Stomach (tissue), 8 donors: ENCODE measurements at regions not wholly inside any gene's neighbourhood (a gene's known extent, or its start where the extent isn't known, plus 50 kb on each side); places are given as distances from the start of the nearest gene placed in this dataset.

Source experiments
- DNase-seq, 2 donors: peaks; one replicate each; pipeline versions ENCODE4 v3.0.0 to v3.0.0-alpha.2; 2013 to 2019
- H3K27ac ChIP-seq, 5 donors: fragments of 200-600 bp in 4 of 5; sonication (generic) in 4 of 5; one replicate each; pipeline ENCODE4 v1.5.1; 2013 to 2019; ENCODE audit warnings: mild to moderate bottlenecking in 1 of 5, moderate library complexity in 1 of 5
- H3K27me3 ChIP-seq, 3 donors: fragments of 200-600 bp; sonication (generic); one replicate each; pipeline ENCODE4 v1.5.1; 2017 to 2019; ENCODE audit warnings: mixed run types in 1 of 3
- H3K36me3 ChIP-seq, 4 donors: fragments of 200-600 bp; sonication (generic); 1 replicate in 3 of 4; 2 replicates in 1 of 4; pipeline ENCODE4 v1.5.1; 2016 to 2019
- H3K4me1 ChIP-seq, 4 donors: fragments of 200-600 bp; sonication (generic); one replicate each; pipeline ENCODE4 v1.5.1; 2016 to 2019
- H3K4me3 ChIP-seq, 4 donors: fragments of 200-600 bp; sonication (generic) in 3 of 4; one replicate each; pipeline ENCODE4 v1.5.1; 2016 to 2019; ENCODE audit warnings: mild to moderate bottlenecking in 1 of 4
- H3K9me3 ChIP-seq, 4 donors: fragments of 200-600 bp; sonication (generic); one replicate each; pipeline ENCODE4 v1.5.1; 2016 to 2019
- EP300 ChIP-seq: sonication (generic); formaldehyde crosslinking; IDR thresholded peaks from one replicate; pipeline ENCODE4 v1.6.1; 2017; ENCODE audit warnings: antibody characterized with exemption
- POLR2A ChIP-seq, 4 donors: fragments of 450-650 bp; IDR thresholded peaks; one replicate each; pipeline ENCODE4 v1.6.1; 2016; ENCODE audit warnings: antibody characterized with exemption in 4 of 4, control low read depth in 2 of 4, mild to moderate bottlenecking in 1 of 4, moderate library complexity in 1 of 4
- POLR2AphosphoS5 ChIP-seq, 3 donors: sonication (generic); formaldehyde crosslinking; IDR thresholded peaks; one replicate each; pipeline ENCODE4 v1.6.1; 2016; ENCODE audit warnings: antibody characterized with exemption in 3 of 3
- WGBS, 5 donors: extraction: QIAGEN DNeasy Blood & Tissue Kit in 3 of 5; methylation state at CpG; one replicate each; pipeline versions ENCODE4 v1.1.5 to v1.1.7; 2013 to 2018; 5-methylcytosine and 5-hydroxymethylcytosine counted together
- intact Hi-C: fragments of 100-400 bp; cut with DNase I; formaldehyde crosslinking; loops from one replicate; pipeline ENCODE4 v1.15.1; 2023; ENCODE audit warnings: low total_unique reads
- TF ChIP-seq, protein P1 (sequence below), 7 experiments: fragments of 450-650 bp in 4 of 7; fragments of 200-600 bp in 3 of 7; sonication (generic) in 3 of 7; IDR thresholded peaks; one replicate each; pipeline ENCODE4 v1.5.1; 2016 to 2019; ENCODE audit warnings: antibody characterized with exemption in 7 of 7, control low read depth in 2 of 7, mild to moderate bottlenecking in 1 of 7
- donor health status: healthy with polysubstance abuse.
- donor health status: Bipolar disorder and iron deficiency.
- donor health status: healthy.

DNA sequence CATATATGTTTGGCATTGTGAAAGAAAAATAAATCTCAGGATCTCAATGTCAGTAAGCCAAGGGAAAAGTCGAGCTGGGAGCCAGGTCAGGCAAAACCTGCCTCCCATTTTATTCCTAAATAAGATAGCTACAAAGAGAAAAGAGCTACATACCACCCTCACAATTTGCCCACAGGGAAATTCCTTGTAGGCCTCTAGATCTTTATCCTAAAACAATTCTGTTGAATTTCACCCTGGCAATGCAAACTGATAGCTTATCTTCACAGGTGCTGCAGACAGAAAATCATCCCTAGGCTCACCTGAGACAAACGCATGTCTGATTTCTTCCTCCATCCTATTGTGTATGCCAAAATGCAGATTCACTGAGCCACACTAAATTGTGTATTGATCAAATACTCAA is 2587.1 kb downstream of the PCDH9 start:
- H3K27ac ChIP-seq = no peak overlapping the region
- 46 to 57% (median 51%) methylated on average over 2 of the region's 2 CpGs for WGBS, 5 donors
- intact Hi-C loops = no loop called here
- TF ChIP-seq POLR2AphosphoS5 (IDR thresholded peaks at IDR 0.05) (no peak), POLR2A (IDR thresholded peaks at IDR 0.05) (no peak), EP300 (no peak)
- TF ChIP-seq, protein P1, sequence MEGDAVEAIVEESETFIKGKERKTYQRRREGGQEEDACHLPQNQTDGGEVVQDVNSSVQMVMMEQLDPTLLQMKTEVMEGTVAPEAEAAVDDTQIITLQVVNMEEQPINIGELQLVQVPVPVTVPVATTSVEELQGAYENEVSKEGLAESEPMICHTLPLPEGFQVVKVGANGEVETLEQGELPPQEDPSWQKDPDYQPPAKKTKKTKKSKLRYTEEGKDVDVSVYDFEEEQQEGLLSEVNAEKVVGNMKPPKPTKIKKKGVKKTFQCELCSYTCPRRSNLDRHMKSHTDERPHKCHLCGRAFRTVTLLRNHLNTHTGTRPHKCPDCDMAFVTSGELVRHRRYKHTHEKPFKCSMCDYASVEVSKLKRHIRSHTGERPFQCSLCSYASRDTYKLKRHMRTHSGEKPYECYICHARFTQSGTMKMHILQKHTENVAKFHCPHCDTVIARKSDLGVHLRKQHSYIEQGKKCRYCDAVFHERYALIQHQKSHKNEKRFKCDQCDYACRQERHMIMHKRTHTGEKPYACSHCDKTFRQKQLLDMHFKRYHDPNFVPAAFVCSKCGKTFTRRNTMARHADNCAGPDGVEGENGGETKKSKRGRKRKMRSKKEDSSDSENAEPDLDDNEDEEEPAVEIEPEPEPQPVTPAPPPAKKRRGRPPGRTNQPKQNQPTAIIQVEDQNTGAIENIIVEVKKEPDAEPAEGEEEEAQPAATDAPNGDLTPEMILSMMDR (IDR thresholded peaks at IDR 0.05) = no peak
- DNase-seq = no peak
- no peaks in the 10 kb centered on the region for H3K27me3 ChIP-seq
- no peaks in the 10 kb centered on the region for H3K36me3 ChIP-seq
- H3K4me1 ChIP-seq = no peaks in the 10 kb centered on the region
- H3K9me3 ChIP-seq = no peaks in the 10 kb centered on the region
- H3K4me3 ChIP-seq = no peak overlapping the region

GRCh38 chr13:64640002-64640401 is 2590.1 kb downstream of the PCDH9 start:
- Histone ChIP-seq H3K4me1 (no peaks in the 10 kb centered on the region), H3K4me3 (no peak overlapping the region), H3K36me3 (no peaks in the 10 kb centered on the region), H3K27ac (no peak overlapping the region), H3K9me3 (no peaks in the 10 kb centered on the region), H3K27me3 (no peaks in the 10 kb centered on the region)
- TF ChIP-seq POLR2A (IDR thresholded peaks at IDR 0.05) = no peak
- TF ChIP-seq, protein P1 (IDR thresholded peaks at IDR 0.05) = no peak
- no peak for TF ChIP-seq EP300
- no peak for TF ChIP-seq POLR2AphosphoS5 (IDR thresholded peaks at IDR 0.05)
- intact Hi-C loops = no loop called here
- 14 to 31% (median 18%) methylated on average over 2 of the region's 2 CpGs for WGBS, 5 donors
- peak in 1 of 2 donors; percentile 4 for DNase-seq

DNA sequence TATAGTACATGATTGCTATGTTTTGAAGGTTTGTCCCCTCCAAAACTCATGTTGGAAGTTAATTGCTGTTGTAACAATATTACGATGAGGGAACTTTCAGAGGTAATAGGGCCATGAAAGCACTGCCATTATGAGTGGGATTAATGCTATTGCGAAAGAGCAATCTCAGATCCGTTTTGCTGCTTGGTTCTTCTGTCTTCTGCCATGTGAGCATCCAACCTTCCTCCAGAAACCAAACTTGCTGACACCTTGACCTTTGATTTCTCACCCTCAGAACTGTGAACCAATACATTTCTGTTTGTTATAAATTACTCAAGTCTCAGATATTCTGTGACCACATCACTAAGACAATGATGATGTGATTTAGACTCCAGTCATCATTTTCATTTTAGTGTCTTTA is 2590.9 kb downstream of the PCDH9 start:
- intact Hi-C loops = no loop called here

GRCh38 chr13:64633948-64634347 is 2596.2 kb downstream of the PCDH9 start:
- WGBS, 5 donors = 27 to 48% (median 41%) methylated on average over 1 of the region's 1 CpG
- DNase-seq = no peak
- no peak overlapping the region for H3K4me3 ChIP-seq
- no peaks in the 10 kb centered on the region for H3K36me3 ChIP-seq
- TF ChIP-seq POLR2A (IDR thresholded peaks at IDR 0.05) (no peak), EP300 (no peak), POLR2AphosphoS5 (IDR thresholded peaks at IDR 0.05) (no peak)
- TF ChIP-seq, protein P1 (IDR thresholded peaks at IDR 0.05) = no peak
- no peaks in the 10 kb centered on the region for H3K9me3 ChIP-seq
- intact Hi-C loops = no loop called here
- H3K27ac ChIP-seq = no peak overlapping the region
- no peaks in the 10 kb centered on the region for H3K4me1 ChIP-seq
- no peaks in the 10 kb centered on the region for H3K27me3 ChIP-seq

More for the DNA sequence above, 2590.9 kb downstream of the PCDH9 start:
- no peaks in the 10 kb centered on the region for H3K36me3 ChIP-seq
- no peak for DNase-seq
- no peak overlapping the region for H3K4me3 ChIP-seq
- H3K4me1 ChIP-seq = no peaks in the 10 kb centered on the region
- TF ChIP-seq POLR2A (IDR thresholded peaks at IDR 0.05) = no peak
- TF ChIP-seq POLR2AphosphoS5 (IDR thresholded peaks at IDR 0.05) = no peak
- TF ChIP-seq, protein P1 (IDR thresholded peaks at IDR 0.05) = no peak
- TF ChIP-seq EP300 = no peak
- no peaks in the 10 kb centered on the region for H3K27me3 ChIP-seq
- WGBS, 5 donors = 82 to 90% (median 87%) methylated on average over 3 of the region's 3 CpGs
- H3K9me3 ChIP-seq = no peaks in the 10 kb centered on the region
- H3K27ac ChIP-seq = no peak overlapping the region
